Panc1 (cell line): ENCODE measurements at regions not wholly inside any gene's neighbourhood (a gene's known extent, or its start where the extent isn't known, plus 50 kb on each side); places are given as distances from the start of the nearest gene placed in this dataset.

Experiments
- ATAC-seq: fragments of 200-7000 bp; cut with Tn5 transposase; 2 replicates; pipeline ENCODE4 v1.9.1; 2020; ENCODE audit warnings: mild to moderate bottlenecking, moderate library complexity
- BruUV-seq: library from RNA; stranded (reverse); fragments of 400-500 nt; replicated peaks from 2 replicates; lab custom pipeline; 2021; lab: Mats Ljungman, UMichigan
- CTCF ChIA-PET: fragments of 300-600 bp; sonication (Branson Sonifier 250); formaldehyde crosslinking; loops from one replicate; lab custom pipeline; 2022; ENCODE audit warnings: antibody characterized with exemption; lab: Charles Lee
- POLR2A ChIA-PET: fragments of 300-600 bp; sonication (Branson Sonifier 250); formaldehyde crosslinking; loops from one replicate; lab custom pipeline; 2022; ENCODE audit warnings: antibody characterized with exemption; lab: Charles Lee
- DNase-seq: peaks from one replicate; pipeline ENCODE4 v3.0.0-alpha.2; 2010; ENCODE audit warnings: low read depth, low spot score
- H3K27ac ChIP-seq: 2 replicates; pipeline ENCODE4 v1.5.1; 2011; ENCODE audit warnings: mild to moderate bottlenecking, low read length, inconsistent platforms
- H3K27me3 ChIP-seq: fragments of 200-500 bp; sonication (Bioruptor generic); 2 replicates; pipeline ENCODE4 v1.6.0; 2014; ENCODE audit warnings: low read length, inconsistent platforms; ENCODE audit not compliant: control insufficient read depth, insufficient read depth
- H3K36me3 ChIP-seq: fragments of 200-500 bp; sonication (Bioruptor generic); 2 replicates; pipeline ENCODE4 v1.5.1; 2014; ENCODE audit warnings: inconsistent platforms, mild to moderate bottlenecking, low read length, moderate library complexity; ENCODE audit not compliant: control insufficient read depth, insufficient read depth
- H3K4me1 ChIP-seq: 2 replicates; pipeline ENCODE4 v1.5.1; 2011; ENCODE audit warnings: inconsistent platforms, mild to moderate bottlenecking, low read length, moderate library complexity; ENCODE audit not compliant: control insufficient read depth, insufficient read depth
- H3K4me3 ChIP-seq, 2 experiments: 2 replicates each; pipeline ENCODE4 v1.5.1; 2011 to 2012; ENCODE audit warnings: low read depth in 2 of 2, low read length in 2 of 2, mild to moderate bottlenecking in 2 of 2, inconsistent platforms in 1 of 2, moderate library complexity in 1 of 2
- H3K9me3 ChIP-seq: fragments of 200-500 bp; sonication (Bioruptor generic); 2 replicates; pipeline ENCODE4 v1.5.1; 2014; ENCODE audit warnings: low read depth, mild to moderate bottlenecking, inconsistent platforms, low read length, moderate library complexity; ENCODE audit not compliant: control insufficient read depth, insufficient read depth
- POLR2AphosphoS5 ChIP-seq: IDR thresholded peaks from 2 replicates; pipeline ENCODE4 v1.6.1; 2012; ENCODE audit warnings: mild to moderate bottlenecking, low read depth, low read length, moderate library complexity
- SIN3A ChIP-seq: IDR thresholded peaks from 2 replicates; pipeline ENCODE4 v1.6.1; 2012; ENCODE audit warnings: low read depth, mild to moderate bottlenecking, low read length, moderate library complexity, borderline replicate concordance; ENCODE audit not compliant: insufficient read depth
- TCF7L2 ChIP-seq: IDR thresholded peaks from 2 replicates; pipeline ENCODE4 v1.6.1; 2011; ENCODE audit warnings: mild to moderate bottlenecking, low read depth, low read length, inconsistent platforms
- in situ Hi-C: cut with HindIII; loops from 2 replicates; pipeline ENCODE4 v1.10.0; 2016; ENCODE audit warnings: low sequenced_read_pairs, low pct_unique_long_range_greater_than_20kb
- intact Hi-C: fragments of 100-400 bp; cut with micrococcal nuclease; formaldehyde crosslinking; loops from one replicate; pipeline ENCODE4 v1.10.0; 2022; ENCODE audit not compliant: unreplicated experiment
- TF ChIP-seq, protein P1 (sequence below): fragments of 450-650 bp; IDR thresholded peaks from 2 replicates; pipeline ENCODE4 v1.5.1; 2017; ENCODE audit warnings: mild to moderate bottlenecking
- TF ChIP-seq, protein P2 (sequence below), 2 experiments: IDR thresholded peaks; 2 replicates each; pipeline ENCODE4 v1.6.1; 2011 to 2012; ENCODE audit warnings: low read depth in 2 of 2, control low read depth in 1 of 2, low read length in 1 of 2, mild to moderate bottlenecking in 1 of 2, moderate library complexity in 1 of 2; ENCODE audit not compliant: insufficient read depth in 1 of 2

DNA sequence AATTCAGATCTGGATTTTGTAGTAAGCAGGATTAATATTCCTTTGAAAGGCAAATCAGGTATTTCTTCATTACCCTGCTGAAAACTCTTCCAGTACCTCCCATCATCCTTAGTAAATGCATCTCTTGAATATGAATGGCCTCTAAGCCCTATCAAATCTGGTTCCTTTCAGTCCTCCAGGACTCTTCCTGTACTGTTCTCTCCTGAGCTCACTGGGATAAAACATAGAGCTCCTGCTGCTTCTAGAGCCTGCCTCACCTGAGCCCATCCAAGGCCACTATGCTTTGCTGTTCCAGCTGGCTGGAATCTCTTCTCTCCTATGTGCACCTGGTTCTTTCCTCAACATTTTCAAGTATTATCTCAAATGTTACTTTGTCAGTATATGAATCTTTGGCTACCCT, 803.3 kb upstream of the CTNND2 start:
- Histone ChIP-seq H3K4me3 (no peak overlapping the region), H3K36me3 (no peaks in the 10 kb centered on the region), H3K9me3 (no peaks in the 10 kb centered on the region), H3K4me1 (no peaks in the 10 kb centered on the region), H3K27me3 (no peaks in the 10 kb centered on the region), H3K27ac (no peak overlapping the region)
- in situ Hi-C loops: no loop called here
- ChIA-PET POLR2A (no interaction called here), CTCF (no interaction called here)
- TF ChIP-seq, protein P1, sequence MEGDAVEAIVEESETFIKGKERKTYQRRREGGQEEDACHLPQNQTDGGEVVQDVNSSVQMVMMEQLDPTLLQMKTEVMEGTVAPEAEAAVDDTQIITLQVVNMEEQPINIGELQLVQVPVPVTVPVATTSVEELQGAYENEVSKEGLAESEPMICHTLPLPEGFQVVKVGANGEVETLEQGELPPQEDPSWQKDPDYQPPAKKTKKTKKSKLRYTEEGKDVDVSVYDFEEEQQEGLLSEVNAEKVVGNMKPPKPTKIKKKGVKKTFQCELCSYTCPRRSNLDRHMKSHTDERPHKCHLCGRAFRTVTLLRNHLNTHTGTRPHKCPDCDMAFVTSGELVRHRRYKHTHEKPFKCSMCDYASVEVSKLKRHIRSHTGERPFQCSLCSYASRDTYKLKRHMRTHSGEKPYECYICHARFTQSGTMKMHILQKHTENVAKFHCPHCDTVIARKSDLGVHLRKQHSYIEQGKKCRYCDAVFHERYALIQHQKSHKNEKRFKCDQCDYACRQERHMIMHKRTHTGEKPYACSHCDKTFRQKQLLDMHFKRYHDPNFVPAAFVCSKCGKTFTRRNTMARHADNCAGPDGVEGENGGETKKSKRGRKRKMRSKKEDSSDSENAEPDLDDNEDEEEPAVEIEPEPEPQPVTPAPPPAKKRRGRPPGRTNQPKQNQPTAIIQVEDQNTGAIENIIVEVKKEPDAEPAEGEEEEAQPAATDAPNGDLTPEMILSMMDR: no peak
- no peak for TF ChIP-seq SIN3A
- TF ChIP-seq, protein P2, sequence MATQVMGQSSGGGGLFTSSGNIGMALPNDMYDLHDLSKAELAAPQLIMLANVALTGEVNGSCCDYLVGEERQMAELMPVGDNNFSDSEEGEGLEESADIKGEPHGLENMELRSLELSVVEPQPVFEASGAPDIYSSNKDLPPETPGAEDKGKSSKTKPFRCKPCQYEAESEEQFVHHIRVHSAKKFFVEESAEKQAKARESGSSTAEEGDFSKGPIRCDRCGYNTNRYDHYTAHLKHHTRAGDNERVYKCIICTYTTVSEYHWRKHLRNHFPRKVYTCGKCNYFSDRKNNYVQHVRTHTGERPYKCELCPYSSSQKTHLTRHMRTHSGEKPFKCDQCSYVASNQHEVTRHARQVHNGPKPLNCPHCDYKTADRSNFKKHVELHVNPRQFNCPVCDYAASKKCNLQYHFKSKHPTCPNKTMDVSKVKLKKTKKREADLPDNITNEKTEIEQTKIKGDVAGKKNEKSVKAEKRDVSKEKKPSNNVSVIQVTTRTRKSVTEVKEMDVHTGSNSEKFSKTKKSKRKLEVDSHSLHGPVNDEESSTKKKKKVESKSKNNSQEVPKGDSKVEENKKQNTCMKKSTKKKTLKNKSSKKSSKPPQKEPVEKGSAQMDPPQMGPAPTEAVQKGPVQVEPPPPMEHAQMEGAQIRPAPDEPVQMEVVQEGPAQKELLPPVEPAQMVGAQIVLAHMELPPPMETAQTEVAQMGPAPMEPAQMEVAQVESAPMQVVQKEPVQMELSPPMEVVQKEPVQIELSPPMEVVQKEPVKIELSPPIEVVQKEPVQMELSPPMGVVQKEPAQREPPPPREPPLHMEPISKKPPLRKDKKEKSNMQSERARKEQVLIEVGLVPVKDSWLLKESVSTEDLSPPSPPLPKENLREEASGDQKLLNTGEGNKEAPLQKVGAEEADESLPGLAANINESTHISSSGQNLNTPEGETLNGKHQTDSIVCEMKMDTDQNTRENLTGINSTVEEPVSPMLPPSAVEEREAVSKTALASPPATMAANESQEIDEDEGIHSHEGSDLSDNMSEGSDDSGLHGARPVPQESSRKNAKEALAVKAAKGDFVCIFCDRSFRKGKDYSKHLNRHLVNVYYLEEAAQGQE (IDR thresholded peaks at IDR 0.05; ENCODE audit: insufficient read depth in 1 of 2, low read depth in 2 of 2, low read length in 1 of 2): no peak
- TF ChIP-seq POLR2AphosphoS5: no peak
- TF ChIP-seq TCF7L2: no peak
- DNase-seq (no peak), ATAC-seq (no peak)
- intact Hi-C loops: no loop called here
- no TSS peak for BruUV-seq

DNA sequence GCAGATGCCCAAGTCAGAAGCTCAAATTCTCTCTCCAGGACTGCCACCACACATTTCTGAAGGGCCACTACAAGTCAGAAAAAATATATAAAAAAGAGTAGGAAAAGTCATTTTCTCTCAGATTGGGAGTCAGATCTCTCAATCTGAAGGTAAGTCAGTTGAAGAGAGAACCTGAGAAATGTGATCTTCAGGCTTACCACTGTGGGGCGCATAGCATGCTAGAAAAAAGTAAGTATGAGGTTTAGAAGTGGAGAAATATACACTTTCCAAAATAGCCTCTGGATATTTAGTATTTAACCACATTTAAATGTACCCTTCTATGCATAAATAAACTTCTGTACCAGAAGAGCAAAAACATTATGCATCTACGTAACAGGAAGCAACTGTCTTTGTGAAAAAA, 800.7 kb upstream of the CTNND2 start:
- no peak overlapping the region for H3K27ac ChIP-seq

More for the DNA sequence above, 800.7 kb upstream of the CTNND2 start:
- Histone ChIP-seq H3K4me1 (no peaks in the 10 kb centered on the region), H3K9me3 (no peaks in the 10 kb centered on the region), H3K4me3 (no peak overlapping the region), H3K36me3 (no peaks in the 10 kb centered on the region), H3K27me3 (no peaks in the 10 kb centered on the region)
- ChIA-PET POLR2A (no interaction called here), CTCF (no interaction called here)
- no TSS peak for BruUV-seq
- no peak for DNase-seq
- no peak for TF ChIP-seq TCF7L2
- TF ChIP-seq, protein P1: no peak; the same call in 1 of the 2 replicates
- TF ChIP-seq, protein P2 (IDR thresholded peaks at IDR 0.05; ENCODE audit: insufficient read depth in 1 of 2, low read depth in 2 of 2, low read length in 1 of 2): no peak
- in situ Hi-C loops (no loop called here), intact Hi-C loops (no loop called here)
- ATAC-seq: no peak
